Muscle of leg (tissue), 3 donors: ENCODE measurements at regions not wholly inside any gene's neighbourhood (a gene's known extent, or its start where the extent isn't known, plus 50 kb on each side); places are given as distances from the start of the nearest gene placed in this dataset.
A peak's percentile ranks its signal among the peaks of the same experiment; 100 is the strongest.

Source experiments
- DNase-seq: peaks from one replicate; pipeline ENCODE4 v3.0.0; 2013
- H3K27ac ChIP-seq: one replicate; pipeline ENCODE4 v1.5.1; 2013; ENCODE audit warnings: mild to moderate bottlenecking, low read length, control low read depth
- H3K27me3 ChIP-seq: one replicate; pipeline ENCODE4 v1.6.1; 2013; ENCODE audit warnings: low read length; ENCODE audit not compliant: control insufficient read depth, insufficient read depth
- H3K36me3 ChIP-seq: one replicate; pipeline ENCODE4 v1.6.1; 2013; ENCODE audit warnings: low read length; ENCODE audit not compliant: control insufficient read depth, insufficient read depth
- H3K4me1 ChIP-seq: one replicate; pipeline ENCODE4 v1.6.1; 2013; ENCODE audit warnings: low read length; ENCODE audit not compliant: control insufficient read depth, insufficient read depth
- H3K4me3 ChIP-seq: one replicate; pipeline ENCODE4 v1.5.1; 2013; ENCODE audit warnings: low read length, control low read depth
- H3K9me3 ChIP-seq: replicated peaks from 2 replicates; pipeline ENCODE4 v1.6.1; 2013; ENCODE audit warnings: low read depth, low read length; ENCODE audit not compliant: control insufficient read depth
- WGBS: methylation state at CpG from one replicate; pipeline ENCODE4 v1.1.5; 2013; ENCODE audit warnings: missing lambda C conversion rate; ENCODE audit not compliant: insufficient coverage; 5-methylcytosine and 5-hydroxymethylcytosine counted together

DNA sequence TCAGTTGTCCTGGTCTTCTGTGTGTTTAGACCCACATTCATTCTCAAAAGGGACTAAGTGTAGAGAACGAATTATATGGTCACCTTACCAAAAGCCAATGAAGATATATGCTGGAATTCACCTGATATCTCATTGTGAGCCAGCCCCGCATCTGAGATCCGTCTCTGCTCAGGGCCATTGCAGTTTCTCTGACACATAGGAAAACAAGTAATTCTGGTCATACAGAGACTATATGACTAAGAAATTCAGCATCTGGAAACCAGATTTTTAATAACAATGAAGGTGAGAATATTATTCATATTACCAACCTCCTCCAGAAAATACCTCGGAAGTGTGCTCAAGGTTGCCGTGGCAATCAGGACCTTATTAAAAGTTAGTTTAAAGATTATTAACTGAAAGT lies 278.6 kb upstream of the EDNRB start:
- DNase-seq = no peak
- H3K36me3 ChIP-seq = no peaks in the 10 kb centered on the region
- H3K27me3 ChIP-seq = no peaks in the 10 kb centered on the region
- H3K4me1 ChIP-seq = no peaks in the 10 kb centered on the region
- WGBS = 60% methylated on average over 1 of the region's 5 CpGs
- no peaks in the 10 kb centered on the region for H3K9me3 ChIP-seq
- no peak overlapping the region for H3K4me3 ChIP-seq
- no peak overlapping the region for H3K27ac ChIP-seq

DNA sequence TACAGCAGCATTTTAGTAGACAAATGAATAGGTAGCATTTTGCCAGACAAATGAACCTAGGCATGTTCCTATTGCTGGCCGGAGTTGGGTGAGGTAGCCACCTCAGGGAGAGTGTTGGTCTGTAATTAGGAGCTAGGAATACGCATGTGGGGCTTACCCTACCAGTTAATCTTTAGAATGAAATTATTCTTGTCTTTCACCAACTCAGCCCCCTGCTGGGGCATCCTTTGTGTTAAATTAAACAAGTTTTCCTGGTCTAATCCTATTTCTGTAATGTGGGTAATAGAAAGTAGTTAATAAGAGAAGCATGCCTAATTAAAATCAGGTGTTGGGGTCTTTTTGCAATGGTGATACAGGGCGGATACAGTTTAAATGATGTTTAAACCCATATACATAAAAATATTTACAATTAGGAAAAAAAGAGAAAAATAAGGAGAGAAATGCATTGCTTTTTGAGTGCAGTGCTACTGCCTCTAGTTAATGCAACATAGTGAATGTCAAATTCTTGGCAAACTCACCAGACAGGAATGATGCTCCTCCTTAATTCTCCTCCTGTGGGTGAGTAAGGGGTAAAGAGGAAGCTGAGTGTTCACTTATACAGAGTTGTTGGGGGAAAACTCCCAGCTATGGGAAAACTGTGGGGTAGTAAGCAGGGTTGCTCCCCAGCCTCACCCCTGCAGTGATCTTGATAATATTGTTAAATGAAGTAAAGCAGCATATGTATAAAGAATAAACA lies 276.4 kb upstream of the EDNRB start:
- WGBS = no CpG with 5 or more reads among the region's 3 CpGs
- Histone ChIP-seq H3K4me3 (no peak overlapping the region), H3K36me3 (no peaks in the 10 kb centered on the region), H3K9me3 (no peaks in the 10 kb centered on the region), H3K27me3 (no peaks in the 10 kb centered on the region), H3K4me1 (no peaks in the 10 kb centered on the region), H3K27ac (no peak overlapping the region)
- no peak for DNase-seq

DNA sequence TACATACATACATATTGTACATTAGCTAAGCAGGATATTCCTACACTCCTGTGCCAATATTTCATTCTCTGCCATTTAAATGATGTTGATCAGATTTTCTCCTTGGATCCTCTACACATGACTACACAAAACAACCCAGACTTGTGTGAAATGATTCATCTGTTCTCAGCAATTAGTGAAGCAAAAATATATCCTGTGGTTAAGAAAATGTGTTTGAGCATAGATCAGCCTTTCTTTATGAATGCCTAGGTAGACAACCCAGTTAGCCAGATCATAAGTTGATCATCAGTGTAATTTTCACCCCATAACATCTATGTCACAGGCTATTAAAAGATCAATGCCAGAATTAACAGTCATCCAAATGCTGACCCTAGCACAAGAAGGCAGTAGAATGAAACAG lies 275.2 kb upstream of the EDNRB start:
- no peak for DNase-seq
- no peak overlapping the region for H3K27ac ChIP-seq
- no peak overlapping the region for H3K4me3 ChIP-seq
- H3K27me3 ChIP-seq = no peaks in the 10 kb centered on the region
- no peaks in the 10 kb centered on the region for H3K4me1 ChIP-seq
- H3K36me3 ChIP-seq = no peaks in the 10 kb centered on the region
- no peaks in the 10 kb centered on the region for H3K9me3 ChIP-seq

DNA sequence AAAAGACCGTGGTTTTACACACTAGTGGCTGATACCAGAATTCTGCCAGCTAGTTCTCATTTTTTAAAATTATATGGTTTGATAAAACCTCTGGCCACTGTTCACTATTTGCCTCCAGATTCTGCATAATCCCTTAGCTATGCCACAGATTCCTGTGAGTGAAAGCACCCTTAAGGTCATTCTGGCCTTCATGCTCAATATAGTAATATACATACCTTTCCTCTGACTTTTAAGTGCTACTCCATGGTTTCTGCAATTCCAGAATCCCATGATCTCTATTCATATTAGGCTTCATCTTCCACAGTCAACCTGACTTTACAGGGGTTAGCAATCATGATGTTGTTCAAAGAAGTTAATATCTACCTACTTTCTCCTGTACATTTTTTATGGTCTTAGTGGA lies 274.1 kb upstream of the EDNRB start:
- Histone ChIP-seq H3K36me3 (no peaks in the 10 kb centered on the region), H3K27ac (no peak overlapping the region), H3K9me3 (no peaks in the 10 kb centered on the region), H3K27me3 (no peaks in the 10 kb centered on the region), H3K4me3 (no peak overlapping the region), H3K4me1 (no peaks in the 10 kb centered on the region)
- WGBS = no CpG with 5 or more reads among the region's 1 CpG
- DNase-seq = no peak

DNA sequence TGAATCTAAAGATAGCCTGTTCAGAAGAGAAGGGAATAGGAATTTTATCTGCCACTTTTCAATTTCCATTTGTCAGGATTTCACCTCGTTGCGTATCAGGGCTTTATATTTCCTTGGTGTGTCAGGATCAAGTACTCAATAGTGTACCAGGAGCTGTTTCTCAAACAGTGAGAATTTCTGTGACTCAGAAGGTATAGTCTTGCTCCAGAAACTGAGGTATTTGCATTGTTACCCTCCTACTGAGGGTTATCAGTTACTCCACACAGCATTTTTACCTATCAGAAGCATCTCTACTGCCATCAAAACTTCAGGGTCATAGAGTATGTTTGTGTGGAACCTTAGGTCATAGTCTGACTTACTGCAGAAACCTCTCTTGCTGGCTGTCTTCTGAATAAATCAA lies 271.7 kb upstream of the EDNRB start:
- WGBS = no CpG with 5 or more reads among the region's 2 CpGs

DNA sequence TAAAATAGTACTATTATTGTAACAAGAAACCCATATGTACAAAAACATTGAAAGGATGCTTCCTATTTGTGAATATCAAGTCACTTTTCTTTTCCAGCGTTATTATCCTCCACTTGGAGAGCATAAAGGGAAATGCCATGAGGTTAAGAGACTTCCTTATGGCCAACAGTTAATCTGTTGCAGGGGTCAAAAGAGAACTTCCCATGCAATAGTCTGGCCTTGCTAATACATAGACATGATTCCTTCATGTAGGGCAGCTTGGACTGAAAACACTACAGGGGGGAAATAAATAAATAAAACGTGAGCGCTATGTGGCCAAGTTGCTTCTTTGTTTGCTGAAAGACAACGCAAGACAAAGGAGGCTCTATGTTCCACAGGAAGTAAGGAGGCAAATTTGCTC lies 269.1 kb upstream of the EDNRB start:
- Histone ChIP-seq H3K9me3 (no peaks in the 10 kb centered on the region), H3K27ac (no peak overlapping the region), H3K4me1 (no peaks in the 10 kb centered on the region), H3K36me3 (no peaks in the 10 kb centered on the region), H3K4me3 (no peak overlapping the region), H3K27me3 (no peaks in the 10 kb centered on the region)
- DNase-seq = no peak
- WGBS = 90% methylated on average over 2 of the region's 4 CpGs

More for the DNA sequence above, 271.7 kb upstream of the EDNRB start:
- H3K27me3 ChIP-seq = no peaks in the 10 kb centered on the region
- H3K36me3 ChIP-seq = no peaks in the 10 kb centered on the region
- DNase-seq = no peak
- H3K4me3 ChIP-seq = no peak overlapping the region
- no peaks in the 10 kb centered on the region for H3K9me3 ChIP-seq
- no peaks in the 10 kb centered on the region for H3K4me1 ChIP-seq
- no peak overlapping the region for H3K27ac ChIP-seq

DNA sequence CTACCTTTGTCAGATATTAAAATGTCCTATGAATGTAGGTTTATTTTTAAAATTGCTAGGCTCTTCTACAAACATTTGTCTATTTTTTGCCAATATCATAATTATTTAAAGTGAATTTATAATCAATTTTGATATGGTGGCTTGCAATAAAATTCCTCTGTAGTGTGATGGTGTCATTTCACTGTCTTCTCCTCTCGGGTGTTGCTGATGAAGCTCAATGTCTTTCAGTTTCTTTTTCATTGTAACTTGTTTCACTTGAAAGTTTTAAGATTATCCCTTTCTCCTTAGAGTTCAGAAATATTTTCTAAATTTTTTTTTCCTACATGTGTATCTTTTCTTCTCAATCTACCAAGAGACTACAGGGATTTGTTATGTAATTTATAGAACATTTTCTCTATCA lies 267.1 kb upstream of the EDNRB start:
- no peaks in the 10 kb centered on the region for H3K4me1 ChIP-seq
- no peak for DNase-seq
- no peak overlapping the region for H3K4me3 ChIP-seq
- H3K27me3 ChIP-seq = no peaks in the 10 kb centered on the region
- no CpG with 5 or more reads among the region's 1 CpG for WGBS
- H3K36me3 ChIP-seq = no peaks in the 10 kb centered on the region
- no peaks in the 10 kb centered on the region for H3K9me3 ChIP-seq
- H3K27ac ChIP-seq = no peak overlapping the region

DNA sequence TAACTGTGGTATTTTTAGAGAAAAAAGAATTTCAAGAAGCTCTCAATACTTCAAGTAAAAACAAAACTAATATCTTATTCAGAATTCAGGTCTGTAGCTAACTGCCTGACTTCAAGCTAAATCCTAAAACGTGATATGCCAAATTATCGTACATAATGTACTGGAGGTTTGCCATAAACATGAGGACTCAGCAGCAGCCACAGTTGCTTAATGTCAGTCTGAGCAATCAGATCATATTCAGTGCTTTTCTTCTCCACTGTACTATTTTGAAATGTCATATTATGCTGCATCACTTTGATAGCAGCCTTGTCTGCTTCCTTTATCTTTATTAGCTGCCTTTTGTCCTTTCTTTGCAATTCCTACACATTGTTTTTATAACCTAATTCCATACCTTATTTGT lies 265.1 kb upstream of the EDNRB start:
- WGBS = no CpG with 5 or more reads among the region's 2 CpGs
- Histone ChIP-seq H3K4me1 (no peaks in the 10 kb centered on the region), H3K27ac (no peak overlapping the region), H3K9me3 (no peaks in the 10 kb centered on the region), H3K27me3 (no peaks in the 10 kb centered on the region), H3K4me3 (no peak overlapping the region), H3K36me3 (no peaks in the 10 kb centered on the region)
- peak; percentile 11 for DNase-seq

DNA sequence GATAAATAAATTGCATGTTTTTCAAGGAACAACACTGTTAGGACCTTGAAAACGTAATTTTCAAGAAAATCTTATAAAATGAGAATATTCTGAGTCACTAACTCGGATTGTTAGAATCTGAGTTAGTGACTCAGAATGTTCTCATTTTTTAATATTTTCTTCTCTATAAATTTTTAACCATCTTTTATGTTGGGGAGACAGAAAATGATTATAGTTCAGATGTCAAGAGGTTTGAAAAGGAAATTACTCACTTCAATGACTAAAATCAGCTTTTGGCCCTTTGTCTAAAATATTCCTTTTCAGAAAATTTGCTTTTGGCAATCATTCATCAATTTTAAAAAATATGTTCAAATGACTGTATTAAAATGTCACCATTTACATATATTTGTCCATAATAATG lies 264.2 kb upstream of the EDNRB start:
- no peak overlapping the region for H3K27ac ChIP-seq
- H3K27me3 ChIP-seq = no peaks in the 10 kb centered on the region
- H3K9me3 ChIP-seq = no peaks in the 10 kb centered on the region
- WGBS = no CpG with 5 or more reads among the region's 2 CpGs
- H3K4me3 ChIP-seq = no peak overlapping the region
- H3K36me3 ChIP-seq = no peaks in the 10 kb centered on the region
- DNase-seq = no peak
- H3K4me1 ChIP-seq = no peaks in the 10 kb centered on the region

DNA sequence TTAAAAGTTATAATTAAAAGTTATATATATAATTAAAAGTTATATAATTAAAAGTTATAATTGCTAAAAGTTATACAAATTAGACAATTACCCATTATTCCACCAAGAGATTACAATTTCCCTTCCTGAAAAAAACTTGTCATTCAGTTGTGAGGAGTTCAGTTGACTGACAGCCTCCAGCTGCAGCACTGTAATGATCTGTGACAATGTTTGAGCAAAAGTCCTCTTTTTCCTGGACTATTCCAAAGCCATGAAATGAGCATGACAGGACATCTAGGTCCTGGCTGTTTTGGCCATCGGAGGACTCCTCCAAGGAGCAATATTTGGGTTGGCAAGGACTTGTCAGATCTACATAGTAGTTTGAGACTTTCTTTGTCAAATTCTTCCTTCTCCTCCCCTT lies 258.7 kb upstream of the EDNRB start:
- Histone ChIP-seq H3K27ac (no peak overlapping the region), H3K4me1 (no peaks in the 10 kb centered on the region), H3K4me3 (no peak overlapping the region), H3K27me3 (no peaks in the 10 kb centered on the region), H3K36me3 (no peaks in the 10 kb centered on the region), H3K9me3 (no peaks in the 10 kb centered on the region)
- no CpG with 5 or more reads among the region's 1 CpG for WGBS
- DNase-seq = peak; percentile 10

DNA sequence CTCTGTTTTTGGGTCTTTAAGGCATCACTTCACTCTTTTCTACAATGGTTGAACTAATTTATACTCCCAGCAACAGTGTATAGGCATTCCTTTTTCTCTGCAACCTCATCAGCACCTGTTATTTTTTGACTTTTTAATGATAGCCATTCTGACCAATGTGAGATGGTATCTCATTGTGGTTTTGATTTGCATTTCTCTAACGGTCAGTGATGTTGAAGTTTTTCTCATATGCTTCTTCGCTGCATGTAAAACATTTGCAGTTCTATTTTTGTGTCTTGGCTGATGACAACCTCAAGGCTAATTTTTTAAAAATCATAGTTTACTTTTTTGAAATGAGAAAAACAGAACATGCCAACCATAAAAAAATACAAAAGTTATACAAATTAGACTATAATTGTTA lies 258.2 kb upstream of the EDNRB start:
- Histone ChIP-seq H3K27me3 (no peaks in the 10 kb centered on the region), H3K4me1 (no peaks in the 10 kb centered on the region), H3K27ac (no peak overlapping the region), H3K9me3 (no peaks in the 10 kb centered on the region), H3K4me3 (no peak overlapping the region), H3K36me3 (no peaks in the 10 kb centered on the region)
- no peak for DNase-seq
- WGBS = no CpG with 5 or more reads among the region's 2 CpGs
